PFSK-1 (cell line): ENCODE measurements at regions not wholly inside any gene's neighbourhood (a gene's known extent, or its start where the extent isn't known, plus 50 kb on each side); places are given as distances from the start of the nearest gene placed in this dataset.

Source experiments
- POLR2AphosphoS5 ChIP-seq: IDR thresholded peaks from 2 replicates; pipeline ENCODE4 v1.6.1; 2012; ENCODE audit warnings: low read depth, mild to moderate bottlenecking, control low read depth, low read length, moderate library complexity
- REST ChIP-seq, 2 experiments: IDR thresholded peaks; 2 replicates each; pipeline versions ENCODE4 v1.6.1 to v1.8.0; 2011 to 2012; ENCODE audit warnings: low read depth in 2 of 2, low read length in 2 of 2, control low read depth in 1 of 2, inconsistent platforms in 1 of 2, mild to moderate bottlenecking in 1 of 2, moderate library complexity in 1 of 2; ENCODE audit not compliant: insufficient read depth in 1 of 2
- SIN3A ChIP-seq: IDR thresholded peaks from 2 replicates; pipeline ENCODE4 v1.6.1; 2012; ENCODE audit warnings: mild to moderate bottlenecking, low read length, moderate library complexity, borderline replicate concordance; ENCODE audit not compliant: insufficient read depth
- TAF1 ChIP-seq: IDR thresholded peaks from 2 replicates; pipeline ENCODE4 v1.6.1; 2012; ENCODE audit warnings: low read length, control low read depth, borderline replicate concordance; ENCODE audit not compliant: insufficient read depth

- TF ChIP-seq TAF1: no peak
- no peak for TF ChIP-seq SIN3A
- no peak for TF ChIP-seq POLR2AphosphoS5
- no peak for TF ChIP-seq REST (IDR thresholded peaks at IDR 0.05; ENCODE audit: insufficient read depth in 1 of 2, low read depth in 2 of 2, low read length in 2 of 2)
Observed at GRCh38 chr1:244113532-244114320, 62.6 kb downstream of the ZBTB18 start.
